Mammary epithelial cell (primary cell): ENCODE measurements at regions not wholly inside any gene's neighbourhood (a gene's known extent, or its start where the extent isn't known, plus 50 kb on each side); places are given as distances from the start of the nearest gene placed in this dataset.

Source experiments
- CTCF ChIP-seq, 2 donors: IDR thresholded peaks in 1 of 2; conservative IDR thresholded peaks in 1 of 2; 2 replicates each; pipeline ENCODE4 v1.5.1; 2011 to 2012; ENCODE audit warnings: inconsistent platforms in 2 of 2, low read length in 2 of 2, mild to moderate bottlenecking in 2 of 2, control low read depth in 1 of 2, low read depth in 1 of 2; ENCODE audit not compliant: insufficient read depth in 1 of 2; ENCODE audit errors: extremely low read depth in 1 of 2
- EZH2 ChIP-seq: IDR thresholded peaks from 2 replicates; pipeline ENCODE4 v1.6.1; 2012; ENCODE audit warnings: low read length, inconsistent platforms, borderline replicate concordance

DNA sequence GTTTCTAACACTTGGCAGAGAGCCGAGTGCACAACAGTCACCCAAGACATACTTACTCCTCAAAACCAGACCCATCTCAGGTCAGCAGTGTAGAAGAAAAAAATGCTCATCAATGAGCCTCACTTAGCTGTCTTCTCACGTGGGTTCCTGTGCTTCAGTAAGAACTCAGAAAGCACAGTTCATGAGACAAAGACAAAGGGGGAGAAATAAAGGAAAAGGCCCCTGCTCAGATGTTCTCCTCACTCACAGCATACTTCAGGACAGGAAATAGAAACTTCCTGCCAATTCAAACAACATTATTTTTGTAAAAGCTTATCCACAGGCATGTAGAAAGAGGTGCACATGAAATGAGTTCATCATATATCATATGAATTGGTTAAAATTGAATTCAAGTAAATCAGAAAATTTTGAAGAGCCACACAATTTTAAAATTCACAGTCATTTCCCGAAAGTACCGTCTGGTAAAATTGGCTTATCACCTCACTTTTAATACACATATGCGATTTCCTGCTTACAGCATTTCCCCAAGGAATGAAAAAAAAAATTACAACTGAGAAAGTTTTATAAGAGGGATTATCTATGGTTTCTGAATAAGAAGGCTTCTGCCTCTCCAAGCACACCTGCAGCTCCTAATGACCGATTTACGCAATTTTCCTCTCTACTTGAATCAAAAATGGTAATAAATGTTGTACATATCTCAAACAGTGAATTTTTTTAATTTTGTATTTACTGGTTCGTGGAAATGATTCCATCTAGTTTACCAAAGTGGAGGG lies 328.3 kb downstream of the TMEM167A start:
- TF ChIP-seq CTCF (conservative IDR thresholded peaks at IDR 0.05 in 1 of 2, IDR thresholded peaks at IDR 0.05 in 1 of 2; ENCODE audit: extremely low read depth in 1 of 2, insufficient read depth in 1 of 2, low read depth in 1 of 2, low read length in 2 of 2) (no peak), EZH2 (no peak)
